Suppressor macrophage (primary cell): ENCODE measurements at regions not wholly inside any gene's neighbourhood (a gene's known extent, or its start where the extent isn't known, plus 50 kb on each side); places are given as distances from the start of the nearest gene placed in this dataset.

Experiments
- DNase-seq, 4 experiments: peaks; one replicate each; pipeline ENCODE4 v3.0.0-alpha.2; 2020 to 2022

DNA sequence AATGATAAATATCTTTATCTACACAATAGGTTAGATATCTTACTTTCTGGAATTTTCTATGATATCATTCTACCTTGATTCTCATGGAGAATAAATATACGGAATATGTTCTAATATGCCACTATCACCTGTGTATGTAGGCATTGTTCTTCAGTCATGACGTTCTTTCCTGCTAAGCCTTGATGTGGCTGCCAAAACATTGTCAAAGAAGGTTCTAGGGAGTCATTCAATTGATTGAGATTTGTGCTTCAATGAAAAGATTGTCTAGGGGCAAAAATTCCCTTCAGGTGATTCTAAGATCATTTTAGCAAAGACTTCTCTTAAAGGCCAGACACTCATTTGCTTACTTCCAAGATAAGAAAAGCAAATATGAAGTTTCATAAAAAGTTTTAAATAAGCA lies 118.1 kb downstream of the MAT2B start:
- no peak for DNase-seq

DNA sequence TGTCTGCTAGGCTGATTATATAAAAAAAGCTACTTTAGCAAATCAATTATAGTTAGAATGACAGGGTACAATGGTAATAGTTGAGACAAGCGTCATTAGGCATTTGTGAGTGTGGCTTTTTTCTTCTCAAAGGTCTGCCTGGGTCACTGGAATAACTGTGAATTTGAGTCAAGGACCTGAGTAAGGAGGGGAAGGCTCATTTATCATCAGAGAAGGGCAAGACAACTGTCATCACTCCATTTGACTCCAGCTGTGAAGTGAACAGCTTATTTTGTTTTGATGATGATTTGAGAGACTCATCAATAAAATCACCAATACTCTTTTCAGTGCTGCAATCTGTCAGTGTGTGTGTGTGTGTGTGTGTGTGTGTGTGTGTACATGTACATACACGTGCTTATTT lies 118.6 kb downstream of the MAT2B start:
- DNase-seq, result no peak

DNA sequence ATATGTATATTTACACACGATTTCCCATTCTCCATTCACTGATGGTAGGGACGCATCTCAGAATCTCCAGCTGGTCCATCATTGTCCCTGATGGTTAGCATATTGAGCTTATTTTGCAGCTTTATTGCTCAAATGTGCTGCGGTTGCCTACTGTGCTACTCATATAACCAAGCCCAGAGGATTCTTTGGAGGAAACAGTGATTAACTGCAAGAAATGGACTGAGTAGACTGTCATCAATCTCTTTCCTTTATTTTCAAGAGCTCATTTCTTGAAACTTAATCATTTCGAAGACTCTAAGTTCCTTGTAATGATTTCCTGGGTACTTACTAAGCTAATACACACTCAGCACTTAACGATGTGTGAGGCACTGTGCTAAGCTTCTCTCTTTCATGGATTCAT lies 119.0 kb downstream of the MAT2B start:
- DNase-seq, result no peak

GRCh38 chr5:163626904-163627434 lies 121.5 kb downstream of the MAT2B start:
- DNase-seq, result no peak

DNA sequence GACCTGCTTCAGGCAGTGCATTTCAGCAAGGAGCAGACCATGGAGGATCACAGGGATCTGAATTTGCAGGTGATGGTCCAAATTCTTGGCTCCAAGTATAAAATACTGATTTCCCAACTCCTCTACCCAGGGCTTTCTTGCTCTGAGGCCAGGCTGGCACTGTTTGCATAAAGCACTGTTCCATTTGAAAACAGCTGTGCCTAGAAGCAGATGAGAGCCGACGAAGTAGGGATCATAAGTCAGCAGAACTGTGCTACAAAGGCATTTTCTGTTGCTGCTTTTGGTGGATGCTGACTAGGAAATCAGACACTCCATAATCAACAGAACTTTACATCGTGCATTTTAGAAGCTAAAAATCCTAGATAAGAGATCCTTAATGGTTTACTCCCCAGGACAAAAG lies 126.4 kb downstream of the MAT2B start:
- no peak for DNase-seq

DNA sequence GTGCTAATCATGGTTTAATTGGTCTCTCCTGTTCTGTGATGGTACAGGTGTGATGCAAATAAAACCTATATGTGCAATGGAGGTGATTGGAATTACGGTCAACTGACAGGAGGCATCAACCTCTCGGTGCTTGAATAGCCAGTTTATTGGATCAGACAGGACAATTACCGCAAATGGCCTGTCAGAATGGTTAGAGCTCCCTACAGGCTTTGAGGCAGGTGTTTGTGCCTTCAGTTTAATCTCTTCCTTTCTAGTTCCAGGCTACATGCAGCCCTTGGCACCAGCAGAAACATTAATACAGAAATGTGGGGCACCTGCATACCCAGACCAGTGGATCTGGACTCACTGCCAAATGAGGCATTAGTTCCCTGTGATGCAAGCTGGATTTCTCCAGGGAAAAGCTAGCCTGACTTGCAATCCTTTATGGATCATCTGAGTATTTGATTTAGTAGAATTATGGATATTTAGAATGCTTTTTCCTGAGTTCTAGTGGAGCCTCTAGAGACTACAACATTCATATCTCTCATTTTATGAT lies 128.6 kb downstream of the MAT2B start:
- no peak for DNase-seq

- DNase-seq, result no peak
Measured at GRCh38 chr5:163635631-163636030, 130.2 kb downstream of the MAT2B start.

GRCh38 chr5:163642904-163643303 lies 137.5 kb downstream of the MAT2B start:
- no peak for DNase-seq

GRCh38 chr5:163645421-163646416 lies 140.3 kb downstream of the MAT2B start:
- DNase-seq, result no peak

GRCh38 chr5:163649514-163649913 lies 144.1 kb downstream of the MAT2B start:
- DNase-seq, result no peak

DNA sequence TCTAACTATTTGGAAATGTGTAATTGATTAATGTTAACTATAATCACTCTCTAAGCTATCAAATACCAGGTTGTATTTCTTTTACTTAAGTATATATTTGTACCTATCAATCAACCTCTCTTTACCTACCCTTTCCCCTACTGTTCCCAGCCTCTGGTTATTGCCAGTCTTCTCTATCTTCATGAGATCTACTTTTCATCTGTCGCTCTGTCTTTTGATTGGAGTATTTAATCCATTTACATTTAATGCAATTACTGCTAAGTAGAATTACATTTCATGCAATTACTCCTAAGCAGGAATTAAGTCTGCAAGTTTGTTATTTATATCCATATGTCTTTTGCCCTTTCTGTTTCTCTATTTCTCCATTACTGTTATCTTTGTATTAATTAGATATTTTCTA lies 148.1 kb downstream of the MAT2B start:
- DNase-seq, result no peak

DNA sequence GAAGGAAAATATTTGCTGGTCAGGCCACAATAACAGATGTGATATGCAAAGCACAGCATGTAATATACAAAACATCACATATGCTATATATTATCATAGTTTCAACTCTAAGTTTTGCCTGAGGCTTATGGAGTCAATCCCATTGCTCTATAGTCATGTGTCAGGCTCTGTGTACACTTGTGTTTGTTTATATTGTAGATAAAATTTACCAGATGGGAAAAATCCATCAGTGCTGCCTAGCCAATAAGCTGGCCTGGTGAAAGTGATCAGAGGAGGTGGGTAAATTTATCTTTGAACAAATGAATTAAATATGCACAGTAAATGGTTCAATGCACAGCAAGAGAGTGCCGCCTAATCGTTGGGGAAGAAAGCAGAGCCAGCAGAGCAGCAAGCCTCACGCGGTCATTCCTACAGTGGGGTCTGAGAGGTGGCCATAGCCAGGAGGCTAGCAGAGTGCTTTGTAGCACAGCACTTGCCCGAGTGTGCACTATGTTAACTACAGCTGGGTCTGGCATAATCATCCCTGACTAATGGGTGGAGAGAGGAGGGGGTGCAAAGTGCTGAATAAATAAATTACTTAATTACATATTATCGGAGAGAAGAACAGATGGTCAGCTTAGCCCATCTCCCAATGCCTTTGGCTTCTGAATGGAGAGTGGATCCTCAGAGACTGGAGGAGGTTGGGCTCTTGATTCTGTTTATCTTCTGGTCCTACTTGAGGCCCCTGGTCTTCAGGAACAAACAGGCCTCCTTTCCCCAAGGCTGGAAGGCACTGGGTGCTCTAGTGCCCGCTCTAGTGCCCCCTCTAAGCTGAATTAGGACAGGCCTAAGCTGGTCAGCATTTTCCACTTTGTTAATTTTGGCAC lies 153.5 kb downstream of the MAT2B start:
- no peak for DNase-seq

- no peak for DNase-seq
Measured at GRCh38 chr5:163659568-163659902, 154.1 kb downstream of the MAT2B start.

GRCh38 chr5:163660486-163660885 lies 155.1 kb downstream of the MAT2B start:
- DNase-seq, result no peak

DNA sequence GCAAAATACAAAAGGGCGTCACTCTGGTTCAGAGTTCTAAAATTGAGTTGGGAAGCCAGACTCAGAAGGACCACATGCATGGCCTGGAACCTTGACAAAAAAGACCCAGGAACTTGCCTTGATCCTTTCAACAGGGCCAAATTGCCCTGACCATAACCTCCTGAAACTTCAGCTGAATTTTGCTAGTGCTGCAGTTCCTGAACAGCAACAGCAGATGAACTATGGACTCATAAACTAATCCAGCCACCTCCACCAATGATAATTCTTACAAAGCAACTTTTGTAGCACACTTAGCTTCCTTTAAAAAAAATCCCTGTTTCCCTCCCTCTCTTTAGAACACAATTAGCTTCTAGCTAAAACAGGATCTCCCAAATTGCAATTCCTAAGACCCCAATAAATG lies 155.9 kb downstream of the MAT2B start:
- DNase-seq, result peak in 1 of 4 experiments; percentile 1

GRCh38 chr5:163670036-163670435 lies 164.6 kb downstream of the MAT2B start:
- no peak for DNase-seq

DNA sequence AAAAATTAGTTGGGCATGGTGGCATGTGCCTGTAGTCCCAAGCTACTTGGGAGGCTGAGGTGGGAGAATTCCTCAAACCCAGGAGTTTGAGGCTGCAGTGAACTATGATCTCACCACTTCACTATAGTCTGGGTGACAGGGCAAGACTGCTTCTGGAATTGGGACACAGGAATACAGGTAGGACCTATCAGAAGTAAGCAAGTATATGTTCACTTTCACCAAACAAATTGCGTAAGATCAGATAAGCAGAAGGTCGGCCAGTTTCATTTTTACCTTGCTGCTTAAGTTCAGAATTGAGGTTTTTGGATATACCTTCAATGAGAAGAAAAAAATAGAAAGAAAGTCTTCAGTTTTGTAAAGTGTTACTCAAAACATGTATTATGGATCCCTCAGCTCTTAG lies 171.7 kb downstream of the MAT2B start:
- no peak for DNase-seq

DNA sequence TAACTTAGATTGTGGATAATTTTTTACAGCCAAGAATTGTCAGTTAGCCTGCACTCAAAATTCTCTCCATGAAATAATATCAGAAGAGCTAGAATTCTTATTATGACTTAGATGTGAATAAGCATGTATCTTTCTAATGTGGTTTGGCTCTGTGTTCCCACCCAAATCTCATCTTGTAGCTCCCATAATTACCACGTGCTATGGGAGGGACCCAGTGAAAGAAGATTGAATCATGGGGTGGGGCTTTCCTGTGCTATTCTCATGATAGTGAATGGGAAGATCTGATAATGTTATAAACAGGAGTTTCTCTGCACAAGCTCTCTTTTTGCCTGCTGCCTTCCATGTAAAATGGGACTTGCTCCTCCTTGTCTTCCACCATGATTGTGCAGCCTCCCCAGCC lies 176.8 kb downstream of the MAT2B start:
- DNase-seq, result no peak

GRCh38 chr5:163687414-163687813 lies 182.0 kb downstream of the MAT2B start:
- DNase-seq, result no peak

DNA sequence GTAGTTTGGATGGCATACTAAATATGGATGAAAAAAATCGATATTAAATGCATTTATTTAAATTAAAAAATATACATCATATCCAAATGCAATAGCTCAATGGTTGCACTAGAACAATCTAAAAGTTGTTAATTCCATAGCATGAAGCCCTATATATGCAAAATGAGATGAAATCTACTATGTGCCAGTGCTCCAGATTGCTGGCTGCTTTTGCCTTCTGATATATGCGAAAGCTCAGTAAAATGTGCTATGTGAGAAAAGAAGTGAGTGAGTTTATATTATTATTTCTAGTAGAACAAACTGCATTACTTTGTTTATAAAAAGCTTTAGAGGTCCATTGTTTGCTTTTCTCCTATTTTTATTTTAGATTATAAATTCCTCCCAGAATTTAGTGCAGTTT lies 186.7 kb downstream of the MAT2B start:
- DNase-seq, result no peak

GRCh38 chr5:163695830-163696578 lies 190.6 kb downstream of the MAT2B start:
- peak; percentile 27 to 71 (median 58) for DNase-seq

DNA sequence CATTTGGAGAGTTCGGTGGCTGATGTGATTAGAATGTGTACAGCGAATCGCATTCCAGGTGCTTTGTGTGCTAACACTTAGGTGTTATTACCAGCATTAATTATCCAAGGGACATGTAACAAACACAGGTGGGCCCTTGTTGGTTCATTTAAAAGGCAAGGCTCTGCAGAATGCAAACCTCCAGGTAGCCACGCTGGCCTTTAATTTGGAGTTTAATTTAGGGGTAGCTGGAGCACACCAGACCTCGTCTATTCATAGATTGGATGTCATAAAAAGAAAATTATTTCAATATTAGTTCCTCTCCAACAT lies 191.1 kb downstream of the MAT2B start:
- DNase-seq, result no peak
